ENCODE measurements at regions not wholly inside any gene's neighbourhood (a gene's known extent, or its start where the extent isn't known, plus 50 kb on each side); places are given as distances from the start of the nearest gene placed in this dataset.
A peak's percentile ranks its signal among the peaks of the same experiment; 100 is the strongest.
"Not testable (repeated sequence)": the region's sequence is repeated elsewhere in the genome, so short reads cannot be mapped to it uniquely, and the experiment has no call there.

GRCh38 chr6:71733970-71734899 lies 152.1 kb upstream of the RIMS1 start:
- DNase-seq, result no peak

GRCh38 chr6:71737953-71738352 lies 148.4 kb upstream of the RIMS1 start:
- DNase-seq, result no peak

- DNase-seq, result peak; percentile 41
Measured at GRCh38 chr6:71745525-71745924, 140.8 kb upstream of the RIMS1 start.

GRCh38 chr6:71766146-71766760 lies 120.1 kb upstream of the RIMS1 start:
- DNase-seq, result no peak

GRCh38 chr6:71766796-71767195 lies 119.6 kb upstream of the RIMS1 start:
- DNase-seq, result no peak

GRCh38 chr6:71768356-71768755 lies 118.0 kb upstream of the RIMS1 start:
- no peak for DNase-seq

- no peak for DNase-seq
Measured at GRCh38 chr6:71808865-71809264, 77.5 kb upstream of the RIMS1 start.

- DNase-seq, result no peak
Measured at GRCh38 chr6:71810880-71811279, 75.5 kb upstream of the RIMS1 start.

- DNase-seq, result no peak
Measured at GRCh38 chr6:71822625-71823024, 63.7 kb upstream of the RIMS1 start.

- DNase-seq, result not testable (repeated sequence)
Measured at GRCh38 chr6:71832110-71832764, 54.1 kb upstream of the RIMS1 start.
